ENCODE measurements at regions not wholly inside any gene's neighbourhood (a gene's known extent, or its start where the extent isn't known, plus 50 kb on each side); places are given as distances from the start of the nearest gene placed in this dataset.

DNA sequence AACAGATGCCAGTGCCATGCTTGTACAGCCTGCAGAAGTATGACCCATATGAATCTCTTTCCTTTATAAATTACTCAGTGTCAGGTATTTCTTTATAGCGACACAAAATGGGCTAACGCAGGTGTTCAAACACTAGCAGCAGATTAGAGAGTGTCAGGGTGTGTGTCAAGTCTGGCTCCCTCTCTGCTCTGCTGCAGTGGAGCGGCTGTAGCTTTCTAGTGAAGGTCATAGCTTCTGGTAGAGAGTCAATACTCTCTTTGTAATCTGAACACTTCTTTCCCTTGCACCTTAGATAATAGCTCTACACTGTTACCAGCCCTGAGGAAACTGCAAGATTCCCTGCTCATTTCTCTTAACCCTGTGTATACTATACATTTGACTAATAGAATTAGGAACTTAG is 483.2 kb upstream of the TGFBR2 start:
- Histone ChIP-seq H3K9me3 (ENCODE audit: low read length) (no peaks in the 10 kb centered on the region), H3K4me2 (ENCODE audit: low read length) (no peak overlapping the region), H3F3A (ENCODE audit: insufficient read depth, low read length, poor library complexity, severe bottlenecking) (no peaks in the 10 kb centered on the region), H3K36me3 (ENCODE audit: insufficient read depth, low read length) (no peaks in the 10 kb centered on the region), H3K9me2 (ENCODE audit: insufficient read depth, low read length) (no peaks in the 10 kb centered on the region), H3K9ac (ENCODE audit: low read length) (no peak overlapping the region), H3K27me3 (ENCODE audit: insufficient read depth, low read depth, low read length) (no peaks in the 10 kb centered on the region), H3K79me2 (replicated peaks; ENCODE audit: insufficient read depth, low read length) (no peaks in the 10 kb centered on the region), H3K4me3 (ENCODE audit: low read length) (no peak overlapping the region), H3K27ac (ENCODE audit: low read length) (no peak overlapping the region), H2AFZ (ENCODE audit: low read depth, low read length) (no peak overlapping the region), H4K20me1 (ENCODE audit: insufficient read depth) (no peaks in the 10 kb centered on the region)
- TF ChIP-seq TAF1 (IDR thresholded peaks at IDR 0.05; ENCODE audit: low read depth) (no peak), POLR2AphosphoS5 (IDR thresholded peaks at IDR 0.05) (no peak), SMC3 (conservative IDR thresholded peaks at IDR 0.05; ENCODE audit: poor library complexity) (no peak), EZH2 (IDR thresholded peaks at IDR 0.05; ENCODE audit: borderline replicate concordance, insufficient read depth, low read length, poor library complexity, severe bottlenecking) (no peak), EP300 (conservative IDR thresholded peaks at IDR 0.05; ENCODE audit: poor library complexity, severe bottlenecking) (no peak), CTCF (IDR thresholded peaks at IDR 0.05; ENCODE audit: poor library complexity, severe bottlenecking) (no peak), RAD21 (conservative IDR thresholded peaks at IDR 0.05) (no peak), MXI1 (conservative IDR thresholded peaks at IDR 0.05; ENCODE audit: poor library complexity, severe bottlenecking) (no peak)
- TF ChIP-seq, protein P1, sequence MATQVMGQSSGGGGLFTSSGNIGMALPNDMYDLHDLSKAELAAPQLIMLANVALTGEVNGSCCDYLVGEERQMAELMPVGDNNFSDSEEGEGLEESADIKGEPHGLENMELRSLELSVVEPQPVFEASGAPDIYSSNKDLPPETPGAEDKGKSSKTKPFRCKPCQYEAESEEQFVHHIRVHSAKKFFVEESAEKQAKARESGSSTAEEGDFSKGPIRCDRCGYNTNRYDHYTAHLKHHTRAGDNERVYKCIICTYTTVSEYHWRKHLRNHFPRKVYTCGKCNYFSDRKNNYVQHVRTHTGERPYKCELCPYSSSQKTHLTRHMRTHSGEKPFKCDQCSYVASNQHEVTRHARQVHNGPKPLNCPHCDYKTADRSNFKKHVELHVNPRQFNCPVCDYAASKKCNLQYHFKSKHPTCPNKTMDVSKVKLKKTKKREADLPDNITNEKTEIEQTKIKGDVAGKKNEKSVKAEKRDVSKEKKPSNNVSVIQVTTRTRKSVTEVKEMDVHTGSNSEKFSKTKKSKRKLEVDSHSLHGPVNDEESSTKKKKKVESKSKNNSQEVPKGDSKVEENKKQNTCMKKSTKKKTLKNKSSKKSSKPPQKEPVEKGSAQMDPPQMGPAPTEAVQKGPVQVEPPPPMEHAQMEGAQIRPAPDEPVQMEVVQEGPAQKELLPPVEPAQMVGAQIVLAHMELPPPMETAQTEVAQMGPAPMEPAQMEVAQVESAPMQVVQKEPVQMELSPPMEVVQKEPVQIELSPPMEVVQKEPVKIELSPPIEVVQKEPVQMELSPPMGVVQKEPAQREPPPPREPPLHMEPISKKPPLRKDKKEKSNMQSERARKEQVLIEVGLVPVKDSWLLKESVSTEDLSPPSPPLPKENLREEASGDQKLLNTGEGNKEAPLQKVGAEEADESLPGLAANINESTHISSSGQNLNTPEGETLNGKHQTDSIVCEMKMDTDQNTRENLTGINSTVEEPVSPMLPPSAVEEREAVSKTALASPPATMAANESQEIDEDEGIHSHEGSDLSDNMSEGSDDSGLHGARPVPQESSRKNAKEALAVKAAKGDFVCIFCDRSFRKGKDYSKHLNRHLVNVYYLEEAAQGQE (IDR thresholded peaks at IDR 0.05; ENCODE audit: borderline replicate concordance), result no peak

- no peak overlapping the region for H3K4me3 ChIP-seq (ENCODE audit: low read length)
- no peaks in the 10 kb centered on the region for H3K36me3 ChIP-seq (ENCODE audit: insufficient read depth, low read length)
- no peaks in the 10 kb centered on the region for H4K20me1 ChIP-seq (ENCODE audit: insufficient read depth)
- H3K4me2 ChIP-seq (ENCODE audit: low read length), result no peak overlapping the region
- no peaks in the 10 kb centered on the region for H3K27me3 ChIP-seq (ENCODE audit: insufficient read depth, low read depth, low read length)
- H2AFZ ChIP-seq (ENCODE audit: low read depth, low read length), result no peak overlapping the region
- H3K9me3 ChIP-seq (ENCODE audit: low read length), result no peaks in the 10 kb centered on the region
- H3K27ac ChIP-seq (ENCODE audit: low read length), result no peak overlapping the region
- H3K9me2 ChIP-seq (ENCODE audit: insufficient read depth, low read length), result no peaks in the 10 kb centered on the region
- no peaks in the 10 kb centered on the region for H3K79me2 ChIP-seq (replicated peaks; ENCODE audit: insufficient read depth, low read length)
- no peak overlapping the region for H3K9ac ChIP-seq (ENCODE audit: low read length)
- no peak for TF ChIP-seq POLR2AphosphoS5 (IDR thresholded peaks at IDR 0.05)
- TF ChIP-seq RAD21 (conservative IDR thresholded peaks at IDR 0.05), result no peak
- no peak for TF ChIP-seq EP300 (conservative IDR thresholded peaks at IDR 0.05; ENCODE audit: poor library complexity, severe bottlenecking)
- no peak for TF ChIP-seq CTCF (IDR thresholded peaks at IDR 0.05; ENCODE audit: poor library complexity, severe bottlenecking)
- TF ChIP-seq MXI1 (conservative IDR thresholded peaks at IDR 0.05; ENCODE audit: poor library complexity, severe bottlenecking), result no peak
- TF ChIP-seq, protein P1 (IDR thresholded peaks at IDR 0.05; ENCODE audit: borderline replicate concordance), result no peak
- no peak for TF ChIP-seq TAF1 (IDR thresholded peaks at IDR 0.05; ENCODE audit: low read depth)
- TF ChIP-seq EZH2 (IDR thresholded peaks at IDR 0.05; ENCODE audit: borderline replicate concordance, insufficient read depth, low read length, poor library complexity, severe bottlenecking), result no peak
- TF ChIP-seq SMC3 (conservative IDR thresholded peaks at IDR 0.05; ENCODE audit: poor library complexity), result no peak
- no peaks in the 10 kb centered on the region for H3F3A ChIP-seq (ENCODE audit: insufficient read depth, low read length, poor library complexity, severe bottlenecking)
These were observed 482.6 kb upstream of the TGFBR2 start for GRCh38 chr3:30123755-30124154.

Data from neural cell (in vitro differentiated cells).